ENCODE measurements at regions not wholly inside any gene's neighbourhood (a gene's known extent, or its start where the extent isn't known, plus 50 kb on each side); places are given as distances from the start of the nearest gene placed in this dataset.

GRCh38 chr7:109282726-109283125, 713.1 kb downstream of the DNAJB9 start:
- TF ChIP-seq CTCF (conservative IDR thresholded peaks at IDR 0.05; ENCODE audit: low read depth, low read length) = no peak
- H3K4me3 ChIP-seq (ENCODE audit: low read length) = no peak overlapping the region
- peak; percentile 66 for DNase-seq (ENCODE audit: low read depth)

GRCh38 chr7:109284943-109285342, 715.3 kb downstream of the DNAJB9 start:
- H3K4me3 ChIP-seq (ENCODE audit: low read length) = no peak overlapping the region
- TF ChIP-seq CTCF (conservative IDR thresholded peaks at IDR 0.05; ENCODE audit: low read depth, low read length) = no peak
- DNase-seq (ENCODE audit: low read depth) = peak; percentile 17

GRCh38 chr7:109295158-109295557, 725.5 kb downstream of the DNAJB9 start:
- H3K4me3 ChIP-seq (ENCODE audit: low read length) = no peak overlapping the region
- no peak for TF ChIP-seq CTCF (conservative IDR thresholded peaks at IDR 0.05; ENCODE audit: low read depth, low read length)
- DNase-seq (ENCODE audit: low read depth) = no peak

GRCh38 chr7:109308816-109309215, 739.1 kb downstream of the DNAJB9 start:
- TF ChIP-seq CTCF (conservative IDR thresholded peaks at IDR 0.05; ENCODE audit: low read depth, low read length) = no peak
- no peak for DNase-seq (ENCODE audit: low read depth)
- H3K4me3 ChIP-seq (ENCODE audit: low read length) = no peak overlapping the region

- DNase-seq (ENCODE audit: low read depth) = no peak
- no peak for TF ChIP-seq CTCF (conservative IDR thresholded peaks at IDR 0.05; ENCODE audit: low read depth, low read length)
- H3K4me3 ChIP-seq (ENCODE audit: low read length) = no peak overlapping the region
Measured at GRCh38 chr7:109309790-109310189, 740.1 kb downstream of the DNAJB9 start.

- TF ChIP-seq CTCF (conservative IDR thresholded peaks at IDR 0.05; ENCODE audit: low read depth, low read length) = no peak
- no peak for DNase-seq (ENCODE audit: low read depth)
- H3K4me3 ChIP-seq (ENCODE audit: low read length) = no peak overlapping the region
Measured at GRCh38 chr7:109318136-109318535, 748.5 kb downstream of the DNAJB9 start.

GRCh38 chr7:109322833-109323232, 753.2 kb downstream of the DNAJB9 start:
- no peak for TF ChIP-seq CTCF (conservative IDR thresholded peaks at IDR 0.05; ENCODE audit: low read depth, low read length)
- no peak overlapping the region for H3K4me3 ChIP-seq (ENCODE audit: low read length)
- no peak for DNase-seq (ENCODE audit: low read depth)
